ENCODE measurements at regions not wholly inside any gene's neighbourhood (a gene's known extent, or its start where the extent isn't known, plus 50 kb on each side); places are given as distances from the start of the nearest gene placed in this dataset.
"Not testable (repeated sequence)": the region's sequence is repeated elsewhere in the genome, so short reads cannot be mapped to it uniquely, and the experiment has no call there.

GRCh38 chr6:48505621-48506020 lies 394.6 kb upstream of the PTCHD4 start:
- Histone ChIP-seq H3K9me3 (ENCODE audit: severe bottlenecking) (no peaks in the 10 kb centered on the region), H3K27ac (no peak overlapping the region), H3K4me3 (ENCODE audit: low read depth, low read length) (no peak overlapping the region), H3K27me3 (ENCODE audit: insufficient read depth, low read depth, severe bottlenecking) (no peaks in the 10 kb centered on the region), H3K36me3 (no peaks in the 10 kb centered on the region)
- no peak for TF ChIP-seq CTCF (IDR thresholded peaks at IDR 0.05; ENCODE audit: low read depth, low read length)
- DNase-seq = no peak

- not testable (repeated sequence) for H3K27ac ChIP-seq; H3K4me3 ChIP-seq (ENCODE audit: low read depth, low read length); H3K9me3 ChIP-seq (ENCODE audit: severe bottlenecking); DNase-seq; H3K27me3 ChIP-seq (ENCODE audit: insufficient read depth, low read depth, severe bottlenecking); H3K36me3 ChIP-seq
Observed at GRCh38 chr6:48493432-48493831, 382.4 kb upstream of the PTCHD4 start.

GRCh38 chr6:48490658-48491057 lies 379.7 kb upstream of the PTCHD4 start:
- Histone ChIP-seq H3K36me3 (no peaks in the 10 kb centered on the region), H3K27ac (no peak overlapping the region), H3K9me3 (ENCODE audit: severe bottlenecking) (no peaks in the 10 kb centered on the region), H3K4me3 (ENCODE audit: low read depth, low read length) (no peak overlapping the region), H3K27me3 (ENCODE audit: insufficient read depth, low read depth, severe bottlenecking) (no peaks in the 10 kb centered on the region)
- no peak for TF ChIP-seq CTCF (IDR thresholded peaks at IDR 0.05; ENCODE audit: low read depth, low read length)
- DNase-seq = no peak

- no peaks in the 10 kb centered on the region for H3K27me3 ChIP-seq (ENCODE audit: insufficient read depth, low read depth, severe bottlenecking)
- TF ChIP-seq CTCF (IDR thresholded peaks at IDR 0.05; ENCODE audit: low read depth, low read length) = no peak
- H3K36me3 ChIP-seq = no peaks in the 10 kb centered on the region
- no peak overlapping the region for H3K27ac ChIP-seq
- H3K4me3 ChIP-seq (ENCODE audit: low read depth, low read length) = no peak overlapping the region
- H3K9me3 ChIP-seq (ENCODE audit: severe bottlenecking) = no peaks in the 10 kb centered on the region
- DNase-seq = no peak
Observed at GRCh38 chr6:48486876-48487275, 375.9 kb upstream of the PTCHD4 start.

GRCh38 chr6:48486373-48486772 lies 375.4 kb upstream of the PTCHD4 start:
- no peak for DNase-seq
- Histone ChIP-seq H3K27ac (no peak overlapping the region), H3K27me3 (ENCODE audit: insufficient read depth, low read depth, severe bottlenecking) (no peaks in the 10 kb centered on the region), H3K4me3 (ENCODE audit: low read depth, low read length) (no peak overlapping the region), H3K9me3 (ENCODE audit: severe bottlenecking) (no peaks in the 10 kb centered on the region), H3K36me3 (no peaks in the 10 kb centered on the region)
- no peak for TF ChIP-seq CTCF (IDR thresholded peaks at IDR 0.05; ENCODE audit: low read depth, low read length)

- Histone ChIP-seq H3K27ac (no peak overlapping the region), H3K27me3 (ENCODE audit: insufficient read depth, low read depth, severe bottlenecking) (no peaks in the 10 kb centered on the region), H3K36me3 (no peaks in the 10 kb centered on the region), H3K9me3 (ENCODE audit: severe bottlenecking) (no peaks in the 10 kb centered on the region), H3K4me3 (ENCODE audit: low read depth, low read length) (no peak overlapping the region)
- TF ChIP-seq CTCF (IDR thresholded peaks at IDR 0.05; ENCODE audit: low read depth, low read length) = peak; percentile 69
- DNase-seq = peak; percentile 58
Observed at GRCh38 chr6:48476257-48476656, 365.3 kb upstream of the PTCHD4 start.

Measured in WERI-Rb-1 (cell line).